ENCODE measurements at regions not wholly inside any gene's neighbourhood (a gene's known extent, or its start where the extent isn't known, plus 50 kb on each side); places are given as distances from the start of the nearest gene placed in this dataset.
A peak's percentile ranks its signal among the peaks of the same experiment; 100 is the strongest.

- no peak for TF ChIP-seq CTCF (IDR thresholded peaks at IDR 0.05; ENCODE audit: low read length, missing control alignments)
- peak; percentile 19 for DNase-seq (ENCODE audit: low read depth)
- peak overlapping the region; percentile 31 for H3K4me3 ChIP-seq (replicated peaks; ENCODE audit: low read depth, low read length)
Measured at GRCh38 chr10:107915215-107915610, 750.7 kb upstream of the SORCS1 start.

GRCh38 chr10:107914450-107915214 lies 750.1 kb upstream of the SORCS1 start:
- peak overlapping the region; percentile 31 for H3K4me3 ChIP-seq (replicated peaks; ENCODE audit: low read depth, low read length)
- no peak for DNase-seq (ENCODE audit: low read depth)
- TF ChIP-seq CTCF (IDR thresholded peaks at IDR 0.05; ENCODE audit: low read length, missing control alignments), result no peak

- TF ChIP-seq CTCF (IDR thresholded peaks at IDR 0.05; ENCODE audit: low read length, missing control alignments), result no peak
- H3K4me3 ChIP-seq (replicated peaks; ENCODE audit: low read depth, low read length), result no peak overlapping the region
- no peak for DNase-seq (ENCODE audit: low read depth)
Measured at GRCh38 chr10:107913317-107914294, 749.1 kb upstream of the SORCS1 start.

GRCh38 chr10:107901076-107901475 lies 736.6 kb upstream of the SORCS1 start:
- TF ChIP-seq CTCF (IDR thresholded peaks at IDR 0.05; ENCODE audit: low read length, missing control alignments), result no peak
- no peak overlapping the region for H3K4me3 ChIP-seq (replicated peaks; ENCODE audit: low read depth, low read length)
- no peak for DNase-seq (ENCODE audit: low read depth)

GRCh38 chr10:107900131-107900530 lies 735.6 kb upstream of the SORCS1 start:
- no peak for DNase-seq (ENCODE audit: low read depth)
- H3K4me3 ChIP-seq (replicated peaks; ENCODE audit: low read depth, low read length), result no peak overlapping the region
- TF ChIP-seq CTCF (IDR thresholded peaks at IDR 0.05; ENCODE audit: low read length, missing control alignments), result no peak

- H3K4me3 ChIP-seq (replicated peaks; ENCODE audit: low read depth, low read length), result no peak overlapping the region
Measured at GRCh38 chr10:107899502-107900062, 735.1 kb upstream of the SORCS1 start.

More at GRCh38 chr10:107899502-107900062, 735.1 kb upstream of the SORCS1 start:
- no peak for DNase-seq (ENCODE audit: low read depth)
- TF ChIP-seq CTCF (IDR thresholded peaks at IDR 0.05; ENCODE audit: low read length, missing control alignments), result no peak

Measured in fibroblast of pulmonary artery (primary cell).